Testis (tissue), 2 donors: ENCODE measurements at regions not wholly inside any gene's neighbourhood (a gene's known extent, or its start where the extent isn't known, plus 50 kb on each side); places are given as distances from the start of the nearest gene placed in this dataset.

Source experiments
- CTCF ChIP-seq, 3 experiments: fragments of 450-650 bp in 2 of 3; fragments of 200-600 bp in 1 of 3; sonication (generic) in 1 of 3; IDR thresholded peaks; one replicate each; pipeline ENCODE4 v1.5.1; 2016 to 2019; ENCODE audit warnings: antibody characterized with exemption in 3 of 3, mild to moderate bottlenecking in 2 of 3, moderate library complexity in 1 of 3
- POLR2A ChIP-seq: fragments of 450-650 bp; IDR thresholded peaks from one replicate; pipeline ENCODE4 v1.6.1; 2017; ENCODE audit warnings: antibody characterized with exemption, mild to moderate bottlenecking, moderate library complexity

DNA sequence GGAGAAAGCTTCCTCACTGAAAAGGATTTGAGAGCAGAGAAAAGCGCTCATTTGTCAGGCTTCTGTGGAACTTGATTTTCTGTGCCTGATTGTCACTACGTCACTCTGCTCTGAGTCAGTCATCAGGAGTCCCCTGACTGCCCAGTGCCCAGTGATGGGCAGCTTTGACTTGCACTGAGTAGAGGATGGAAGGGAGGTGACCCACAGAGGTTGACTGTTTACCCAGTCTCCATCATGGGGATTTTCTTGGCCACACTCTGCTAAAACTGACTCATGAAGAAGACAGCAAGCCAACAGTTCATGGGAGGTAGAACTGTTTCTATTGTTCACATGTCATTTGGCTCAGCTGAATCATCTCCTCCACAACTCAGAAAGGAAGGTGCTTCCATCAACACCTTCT lies 82.1 kb upstream of the DUSP10 start:
- TF ChIP-seq CTCF (IDR thresholded peaks at IDR 0.05) (no peak), POLR2A (no peak)
